Ovary (tissue), 3 donors: ENCODE measurements at regions not wholly inside any gene's neighbourhood (a gene's known extent, or its start where the extent isn't known, plus 50 kb on each side); places are given as distances from the start of the nearest gene placed in this dataset.

Source experiments
- POLR2A ChIP-seq: fragments of 450-650 bp; IDR thresholded peaks from one replicate; pipeline ENCODE4 v1.6.1; 2017; ENCODE audit warnings: antibody characterized with exemption, mild to moderate bottlenecking, moderate library complexity
- TF ChIP-seq, protein P1 (sequence below), 3 donors: fragments of 450-650 bp in 2 of 3; fragments of 200-600 bp in 1 of 3; IDR thresholded peaks; one replicate each; pipeline versions ENCODE4 v1.5.1 to v1.8.0; 2016 to 2022; ENCODE audit warnings: antibody characterized with exemption in 3 of 3, mild to moderate bottlenecking in 1 of 3
- donor health status: DM: no; HTN: no; CAD: no.

DNA sequence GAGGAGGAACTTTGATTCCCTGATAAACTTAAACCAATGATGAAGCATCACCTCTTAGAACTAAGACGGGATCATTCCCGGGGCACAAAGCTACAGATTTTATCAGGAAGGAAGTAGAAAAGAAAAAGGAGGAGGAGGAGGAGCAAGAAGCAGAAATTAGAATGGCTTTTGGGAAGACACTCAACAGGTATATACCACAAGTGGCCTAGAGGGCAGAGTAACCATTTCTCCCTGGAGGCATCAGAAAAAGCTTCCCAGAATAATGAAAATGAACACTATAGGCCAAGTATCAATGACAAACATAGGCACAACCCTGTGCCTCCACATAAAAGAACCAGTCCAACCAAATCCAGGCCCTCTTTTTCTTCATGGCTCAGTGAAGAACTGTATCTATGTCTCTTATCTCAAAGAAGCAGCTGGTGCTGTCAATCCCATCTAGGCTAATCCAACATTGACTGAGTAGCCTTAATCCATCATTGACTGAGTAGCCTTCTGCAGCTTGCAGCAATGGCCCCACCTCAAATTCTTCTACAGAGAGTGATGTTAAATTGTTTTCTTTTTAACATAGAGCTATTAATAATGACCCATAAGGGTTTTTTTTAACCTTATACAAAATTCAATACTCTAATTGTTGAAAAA lies 178.8 kb upstream of the KIF2A start:
- TF ChIP-seq, protein P1, sequence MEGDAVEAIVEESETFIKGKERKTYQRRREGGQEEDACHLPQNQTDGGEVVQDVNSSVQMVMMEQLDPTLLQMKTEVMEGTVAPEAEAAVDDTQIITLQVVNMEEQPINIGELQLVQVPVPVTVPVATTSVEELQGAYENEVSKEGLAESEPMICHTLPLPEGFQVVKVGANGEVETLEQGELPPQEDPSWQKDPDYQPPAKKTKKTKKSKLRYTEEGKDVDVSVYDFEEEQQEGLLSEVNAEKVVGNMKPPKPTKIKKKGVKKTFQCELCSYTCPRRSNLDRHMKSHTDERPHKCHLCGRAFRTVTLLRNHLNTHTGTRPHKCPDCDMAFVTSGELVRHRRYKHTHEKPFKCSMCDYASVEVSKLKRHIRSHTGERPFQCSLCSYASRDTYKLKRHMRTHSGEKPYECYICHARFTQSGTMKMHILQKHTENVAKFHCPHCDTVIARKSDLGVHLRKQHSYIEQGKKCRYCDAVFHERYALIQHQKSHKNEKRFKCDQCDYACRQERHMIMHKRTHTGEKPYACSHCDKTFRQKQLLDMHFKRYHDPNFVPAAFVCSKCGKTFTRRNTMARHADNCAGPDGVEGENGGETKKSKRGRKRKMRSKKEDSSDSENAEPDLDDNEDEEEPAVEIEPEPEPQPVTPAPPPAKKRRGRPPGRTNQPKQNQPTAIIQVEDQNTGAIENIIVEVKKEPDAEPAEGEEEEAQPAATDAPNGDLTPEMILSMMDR (IDR thresholded peaks at IDR 0.05) = no peak
- TF ChIP-seq POLR2A = no peak
